Loucy (cell line): ENCODE measurements at regions not wholly inside any gene's neighbourhood (a gene's known extent, or its start where the extent isn't known, plus 50 kb on each side); places are given as distances from the start of the nearest gene placed in this dataset.

ENCODE experiments used
- EZH2phosphoT487 ChIP-seq: fragments of 200-600 bp; IDR thresholded peaks from 2 replicates; pipeline ENCODE4 v1.6.1; 2018; ENCODE audit warnings: antibody characterized with exemption, mild to moderate bottlenecking, moderate library complexity, borderline replicate concordance
- TF ChIP-seq, protein P1 (sequence below): fragments of 200-600 bp; sonication (generic); conservative IDR thresholded peaks from 2 replicates; pipeline ENCODE4 v1.5.1; 2014; ENCODE audit warnings: mild to moderate bottlenecking, antibody characterized with exemption, low read length

- TF ChIP-seq, protein P1, sequence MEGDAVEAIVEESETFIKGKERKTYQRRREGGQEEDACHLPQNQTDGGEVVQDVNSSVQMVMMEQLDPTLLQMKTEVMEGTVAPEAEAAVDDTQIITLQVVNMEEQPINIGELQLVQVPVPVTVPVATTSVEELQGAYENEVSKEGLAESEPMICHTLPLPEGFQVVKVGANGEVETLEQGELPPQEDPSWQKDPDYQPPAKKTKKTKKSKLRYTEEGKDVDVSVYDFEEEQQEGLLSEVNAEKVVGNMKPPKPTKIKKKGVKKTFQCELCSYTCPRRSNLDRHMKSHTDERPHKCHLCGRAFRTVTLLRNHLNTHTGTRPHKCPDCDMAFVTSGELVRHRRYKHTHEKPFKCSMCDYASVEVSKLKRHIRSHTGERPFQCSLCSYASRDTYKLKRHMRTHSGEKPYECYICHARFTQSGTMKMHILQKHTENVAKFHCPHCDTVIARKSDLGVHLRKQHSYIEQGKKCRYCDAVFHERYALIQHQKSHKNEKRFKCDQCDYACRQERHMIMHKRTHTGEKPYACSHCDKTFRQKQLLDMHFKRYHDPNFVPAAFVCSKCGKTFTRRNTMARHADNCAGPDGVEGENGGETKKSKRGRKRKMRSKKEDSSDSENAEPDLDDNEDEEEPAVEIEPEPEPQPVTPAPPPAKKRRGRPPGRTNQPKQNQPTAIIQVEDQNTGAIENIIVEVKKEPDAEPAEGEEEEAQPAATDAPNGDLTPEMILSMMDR: no peak
- no peak for TF ChIP-seq EZH2phosphoT487
Measured at GRCh38 chr18:1416074-1416473, 511.4 kb downstream of the ADCYAP1 start.
